OCI-LY1 (cell line): ENCODE measurements at regions not wholly inside any gene's neighbourhood (a gene's known extent, or its start where the extent isn't known, plus 50 kb on each side); places are given as distances from the start of the nearest gene placed in this dataset.

Experiments
- H2AFZ ChIP-seq: fragments of 200-600 bp; sonication (generic), shearing (Covaris generic); 2 replicates; pipeline ENCODE4 v1.6.0; 2014; ENCODE audit warnings: antibody characterized with exemption, mild to moderate bottlenecking, low read length
- H3F3A ChIP-seq: fragments of 200-600 bp; sonication (generic), shearing (Covaris generic); 2 replicates; pipeline ENCODE4 v1.6.0; 2014; ENCODE audit warnings: mild to moderate bottlenecking, antibody characterized with exemption, low read length, moderate library complexity; ENCODE audit not compliant: insufficient read depth
- H3K27ac ChIP-seq: fragments of 200-600 bp; sonication (generic); 2 replicates; pipeline ENCODE4 v1.5.1; 2014; ENCODE audit warnings: low read length, mixed run types, mild to moderate bottlenecking, low read depth; ENCODE audit not compliant: poor library complexity, severe bottlenecking
- H3K27me3 ChIP-seq: fragments of 200-600 bp; sonication (generic); 2 replicates; pipeline ENCODE4 v1.6.0; 2014; ENCODE audit warnings: antibody characterized with exemption, mild to moderate bottlenecking, low read length, moderate library complexity; ENCODE audit not compliant: insufficient read depth
- H3K36me3 ChIP-seq: fragments of 200-600 bp; sonication (generic); 2 replicates; pipeline ENCODE4 v1.6.1; 2014; ENCODE audit warnings: mild to moderate bottlenecking, antibody characterized with exemption, low read length, moderate library complexity, mixed read lengths; ENCODE audit not compliant: insufficient read depth
- H3K4me1 ChIP-seq: fragments of 200-600 bp; sonication (generic); 2 replicates; pipeline ENCODE4 v1.5.1; 2014; ENCODE audit warnings: mild to moderate bottlenecking, low read length, moderate library complexity; ENCODE audit not compliant: insufficient read depth, severe bottlenecking
- H3K4me2 ChIP-seq: fragments of 200-600 bp; sonication (generic), shearing (Covaris generic); 2 replicates; pipeline ENCODE4 v1.6.1; 2014; ENCODE audit warnings: low read length
- H3K4me3 ChIP-seq: fragments of 200-600 bp; sonication (generic); 2 replicates; pipeline ENCODE4 v1.5.1; 2014; ENCODE audit warnings: low read length, low read depth, mild to moderate bottlenecking, mixed read lengths; ENCODE audit not compliant: poor library complexity, severe bottlenecking
- H3K79me2 ChIP-seq: fragments of 200-600 bp; shearing (Covaris generic); 2 replicates; pipeline ENCODE4 v1.6.1; 2016; ENCODE audit warnings: mixed run types, low read length, mixed read lengths; ENCODE audit not compliant: insufficient read depth
- H3K9ac ChIP-seq: fragments of 200-600 bp; sonication (generic), shearing (Covaris generic); 2 replicates; pipeline ENCODE4 v1.6.1; 2014; ENCODE audit warnings: mild to moderate bottlenecking, low read length, mixed read lengths
- H3K9me2 ChIP-seq: fragments of 200-600 bp; sonication (generic), shearing (Covaris generic); 2 replicates; pipeline ENCODE4 v1.6.1; 2014; ENCODE audit warnings: low read depth, mild to moderate bottlenecking, low read length, mixed read lengths
- H3K9me3 ChIP-seq: fragments of 200-600 bp; shearing (Covaris generic); 2 replicates; pipeline ENCODE4 v1.6.1; 2014; ENCODE audit warnings: low read length, mixed read lengths
- H4K20me1 ChIP-seq: fragments of 200-600 bp; sonication (generic), shearing (Covaris generic); 2 replicates; pipeline ENCODE4 v1.6.0; 2016; ENCODE audit warnings: mild to moderate bottlenecking, low read length; ENCODE audit not compliant: insufficient read depth
- CTCF ChIP-seq: fragments of 200-600 bp; sonication (generic), shearing (Covaris generic); IDR thresholded peaks from 2 replicates; pipeline ENCODE4 v1.5.1; 2017; ENCODE audit warnings: mild to moderate bottlenecking, antibody characterized with exemption, low read length, moderate library complexity, mixed read lengths
- EZH2 ChIP-seq: fragments of 200-600 bp; sonication (generic), shearing (Covaris generic); IDR thresholded peaks from 2 replicates; pipeline ENCODE4 v1.8.0; 2017; ENCODE audit warnings: borderline replicate concordance, mixed run types, mild to moderate bottlenecking, antibody characterized with exemption, low read length, moderate library complexity, mixed read lengths

GRCh38 chr19:31424861-31425620, 75.8 kb upstream of the TSHZ3 start:
- no peak overlapping the region for H3K9ac ChIP-seq
- no peaks in the 10 kb centered on the region for H3K9me3 ChIP-seq
- no peak overlapping the region for H3K4me3 ChIP-seq
- no peaks in the 10 kb centered on the region for H3F3A ChIP-seq
- no peaks in the 10 kb centered on the region for H3K4me1 ChIP-seq
- no peak overlapping the region for H2AFZ ChIP-seq
- H3K79me2 ChIP-seq = no peaks in the 10 kb centered on the region
- no peak for TF ChIP-seq EZH2
- TF ChIP-seq CTCF = no peak
- no peak overlapping the region for H3K27ac ChIP-seq
- no peaks in the 10 kb centered on the region for H4K20me1 ChIP-seq
- H3K27me3 ChIP-seq = no peaks in the 10 kb centered on the region
- H3K4me2 ChIP-seq = no peak overlapping the region
- no peaks in the 10 kb centered on the region for H3K9me2 ChIP-seq
- H3K36me3 ChIP-seq = no peaks in the 10 kb centered on the region

GRCh38 chr19:31427857-31428256, 78.6 kb upstream of the TSHZ3 start:
- no peak overlapping the region for H2AFZ ChIP-seq
- H3F3A ChIP-seq = no peaks in the 10 kb centered on the region
- no peaks in the 10 kb centered on the region for H4K20me1 ChIP-seq
- H3K4me3 ChIP-seq = no peak overlapping the region
- no peaks in the 10 kb centered on the region for H3K79me2 ChIP-seq
- no peaks in the 10 kb centered on the region for H3K9me2 ChIP-seq
- H3K4me1 ChIP-seq = no peaks in the 10 kb centered on the region
- H3K9me3 ChIP-seq = no peaks in the 10 kb centered on the region
- TF ChIP-seq CTCF (no peak), EZH2 (no peak)
- no peak overlapping the region for H3K4me2 ChIP-seq
- no peak overlapping the region for H3K27ac ChIP-seq
- no peaks in the 10 kb centered on the region for H3K36me3 ChIP-seq
- no peak overlapping the region for H3K9ac ChIP-seq
- no peaks in the 10 kb centered on the region for H3K27me3 ChIP-seq

- Histone ChIP-seq H3K9me3 (no peaks in the 10 kb centered on the region), H3K27ac (no peak overlapping the region), H3F3A (no peaks in the 10 kb centered on the region), H3K4me1 (no peaks in the 10 kb centered on the region), H3K9ac (no peak overlapping the region), H3K9me2 (no peaks in the 10 kb centered on the region), H3K4me3 (no peak overlapping the region), H3K27me3 (no peaks in the 10 kb centered on the region), H4K20me1 (no peaks in the 10 kb centered on the region), H3K4me2 (no peak overlapping the region), H3K36me3 (no peaks in the 10 kb centered on the region), H3K79me2 (no peaks in the 10 kb centered on the region), H2AFZ (no peak overlapping the region)
- TF ChIP-seq CTCF (no peak), EZH2 (no peak)
Observed at GRCh38 chr19:31430381-31430780, 81.1 kb upstream of the TSHZ3 start.
